Fibroblast of the aortic adventitia (primary cell): ENCODE measurements at regions not wholly inside any gene's neighbourhood (a gene's known extent, or its start where the extent isn't known, plus 50 kb on each side); places are given as distances from the start of the nearest gene placed in this dataset.
A peak's percentile ranks its signal among the peaks of the same experiment; 100 is the strongest.

Source experiments
- DNase-seq: peaks from one replicate; pipeline ENCODE4 v3.0.0-alpha.2; 2010; ENCODE audit warnings: low read depth
- H3K4me3 ChIP-seq: 2 replicates; pipeline ENCODE4 v1.5.1; 2011; ENCODE audit warnings: low read depth, mild to moderate bottlenecking, control low read depth, low read length, moderate library complexity
- CTCF ChIP-seq: IDR thresholded peaks from 2 replicates; pipeline ENCODE4 v1.5.1; 2011; ENCODE audit warnings: mild to moderate bottlenecking, low read length, control low read depth, inconsistent platforms; ENCODE audit not compliant: insufficient read depth

DNA sequence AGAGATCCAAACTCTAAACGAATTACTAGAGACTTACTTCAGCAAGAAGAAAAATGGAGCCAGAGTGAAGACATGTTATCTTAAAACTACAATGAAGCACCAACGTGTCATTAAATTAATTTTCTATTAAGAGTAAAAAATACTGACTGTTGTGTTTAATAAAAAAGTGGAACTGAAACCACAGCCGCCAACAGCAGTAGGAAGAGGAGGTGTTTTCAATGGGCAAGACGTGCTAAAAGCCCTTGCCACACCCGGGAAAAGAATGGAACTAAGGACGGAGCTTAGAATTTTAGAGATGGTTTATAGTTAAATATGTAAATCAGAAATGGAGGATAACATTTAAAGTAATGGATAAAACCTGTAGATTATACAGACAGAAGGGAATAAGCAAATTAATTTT is 608.7 kb downstream of the TFAP2A start:
- H3K4me3 ChIP-seq, result no peak overlapping the region
- TF ChIP-seq CTCF, result no peak
- DNase-seq, result no peak

DNA sequence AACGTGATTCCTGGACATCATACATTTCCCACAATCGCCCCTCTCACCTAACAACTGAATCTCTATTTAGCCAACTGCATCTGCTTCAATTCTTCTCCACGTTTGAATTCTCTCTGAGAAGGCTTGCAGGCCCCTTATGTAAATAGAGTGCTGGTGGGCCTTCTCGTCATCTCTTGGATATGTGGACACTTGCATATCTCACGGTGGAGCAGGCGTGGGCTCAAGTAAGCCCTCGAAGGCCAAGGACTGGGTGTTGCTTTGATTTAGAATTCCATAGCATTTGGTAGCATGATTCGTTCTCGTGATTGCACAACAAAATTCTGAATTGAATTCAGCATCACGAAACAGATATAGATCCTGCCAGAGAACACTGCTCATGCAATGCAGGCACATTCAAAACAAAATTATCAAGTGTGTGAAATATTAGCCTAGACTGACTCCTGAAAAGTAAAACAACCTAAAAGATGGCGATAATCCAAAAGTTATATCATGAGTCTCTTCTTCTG is 613.6 kb downstream of the TFAP2A start:
- DNase-seq, result peak; percentile 32
- no peak overlapping the region for H3K4me3 ChIP-seq
- TF ChIP-seq CTCF, result no peak

DNA sequence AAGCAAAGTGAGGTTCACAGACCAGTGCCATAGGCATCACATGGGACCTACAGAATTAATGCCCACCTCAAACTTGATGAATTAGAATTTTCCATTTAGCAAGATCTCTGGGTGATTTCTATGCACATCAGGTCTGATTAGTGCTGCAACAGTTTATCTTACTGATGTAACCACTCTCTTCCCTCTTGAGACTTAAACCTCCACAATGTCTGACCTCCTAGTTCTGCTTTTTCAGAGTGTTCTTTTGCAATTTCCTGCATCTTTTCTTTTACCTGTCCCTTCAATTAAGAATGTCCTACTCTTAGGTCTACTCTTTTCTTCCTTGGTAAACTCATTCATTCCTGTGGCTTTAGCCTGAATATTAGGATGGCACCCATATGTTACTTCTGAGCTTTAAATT is 615.3 kb downstream of the TFAP2A start:
- no peak for TF ChIP-seq CTCF
- H3K4me3 ChIP-seq, result no peak overlapping the region
- no peak for DNase-seq

- DNase-seq, result no peak
- no peak for TF ChIP-seq CTCF
- H3K4me3 ChIP-seq, result no peak overlapping the region
These were observed 618.0 kb downstream of the TFAP2A start for GRCh38 chr6:9796827-9797226.

DNA sequence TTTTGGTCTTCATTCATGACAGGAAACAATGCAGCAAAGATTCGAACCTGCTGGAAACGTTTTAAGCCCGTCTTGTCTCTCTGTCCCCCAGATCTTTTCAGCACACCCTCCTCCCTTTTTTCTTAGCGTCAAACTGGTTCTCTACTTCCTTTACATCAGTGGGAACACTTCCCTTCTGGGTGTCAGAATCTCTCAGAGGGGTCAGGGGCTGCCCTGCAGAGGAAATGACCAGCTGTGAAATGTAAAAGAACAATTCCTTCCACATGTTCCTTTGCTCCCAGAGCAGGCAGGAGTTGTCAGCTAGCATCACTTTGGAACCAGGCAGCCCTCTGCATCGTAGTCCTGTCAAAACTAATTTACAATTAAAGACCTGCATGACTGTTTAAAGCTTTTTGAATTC is 619.0 kb downstream of the TFAP2A start:
- DNase-seq, result no peak

GRCh38 chr6:9789201-9789600 is 625.7 kb downstream of the TFAP2A start:
- H3K4me3 ChIP-seq, result no peak overlapping the region
- DNase-seq, result peak; percentile 6
- no peak for TF ChIP-seq CTCF

More for the DNA sequence above, 619.0 kb downstream of the TFAP2A start:
- no peak overlapping the region for H3K4me3 ChIP-seq
- TF ChIP-seq CTCF, result no peak

DNA sequence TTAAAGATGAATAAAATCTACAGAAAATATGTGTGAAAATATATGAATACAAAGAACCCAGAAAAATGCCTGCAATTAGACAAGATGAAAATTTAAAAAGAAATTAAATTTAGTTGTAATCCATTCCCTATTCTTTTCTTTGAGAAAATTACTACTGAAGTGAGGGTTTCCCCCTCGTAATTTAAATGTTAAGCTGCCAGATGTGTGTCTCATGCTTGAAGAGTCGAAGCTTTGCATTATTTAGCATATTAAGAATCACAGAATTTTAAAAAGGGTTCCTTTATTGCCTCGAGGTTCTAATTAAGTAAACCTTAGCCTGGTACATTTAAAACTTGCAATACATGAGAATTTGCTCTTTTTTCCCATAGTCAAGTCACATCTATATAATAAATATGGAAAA is 630.1 kb downstream of the TFAP2A start:
- H3K4me3 ChIP-seq, result no peak overlapping the region
- no peak for TF ChIP-seq CTCF
- DNase-seq, result no peak
